Esophagus muscularis mucosa (tissue), 3 donors: ENCODE measurements at regions not wholly inside any gene's neighbourhood (a gene's known extent, or its start where the extent isn't known, plus 50 kb on each side); places are given as distances from the start of the nearest gene placed in this dataset.

ENCODE experiments used
- EP300 ChIP-seq: sonication (generic); formaldehyde crosslinking; IDR thresholded peaks from one replicate; pipeline ENCODE4 v1.6.1; 2017; ENCODE audit warnings: antibody characterized with exemption
- TF ChIP-seq, protein P1 (sequence below), 3 experiments: fragments of 200-600 bp in 2 of 3; fragments of 450-650 bp in 1 of 3; sonication (generic) in 2 of 3; IDR thresholded peaks; one replicate each; pipeline ENCODE4 v1.5.1; 2017 to 2019; ENCODE audit warnings: antibody characterized with exemption in 3 of 3, mild to moderate bottlenecking in 2 of 3, moderate library complexity in 1 of 3

DNA sequence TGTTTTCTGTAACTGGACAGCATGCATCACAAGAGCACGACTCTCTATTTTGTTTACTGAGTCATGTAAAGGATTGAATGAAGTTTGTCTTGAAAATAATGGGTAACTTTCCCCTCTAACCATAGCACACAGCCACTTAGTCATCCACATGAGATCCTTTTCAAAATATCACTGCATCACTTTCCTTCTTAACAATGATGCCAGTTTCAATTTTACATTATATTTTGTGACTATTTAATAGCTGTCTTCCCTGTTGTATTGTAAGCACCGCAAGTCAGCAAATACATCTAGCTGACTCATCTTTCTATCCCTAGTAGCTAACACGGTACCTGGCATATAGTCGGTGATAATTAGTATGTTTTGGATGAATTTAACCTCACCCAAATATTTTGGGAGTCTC is 83.3 kb upstream of the PPM1H start:
- TF ChIP-seq, protein P1, sequence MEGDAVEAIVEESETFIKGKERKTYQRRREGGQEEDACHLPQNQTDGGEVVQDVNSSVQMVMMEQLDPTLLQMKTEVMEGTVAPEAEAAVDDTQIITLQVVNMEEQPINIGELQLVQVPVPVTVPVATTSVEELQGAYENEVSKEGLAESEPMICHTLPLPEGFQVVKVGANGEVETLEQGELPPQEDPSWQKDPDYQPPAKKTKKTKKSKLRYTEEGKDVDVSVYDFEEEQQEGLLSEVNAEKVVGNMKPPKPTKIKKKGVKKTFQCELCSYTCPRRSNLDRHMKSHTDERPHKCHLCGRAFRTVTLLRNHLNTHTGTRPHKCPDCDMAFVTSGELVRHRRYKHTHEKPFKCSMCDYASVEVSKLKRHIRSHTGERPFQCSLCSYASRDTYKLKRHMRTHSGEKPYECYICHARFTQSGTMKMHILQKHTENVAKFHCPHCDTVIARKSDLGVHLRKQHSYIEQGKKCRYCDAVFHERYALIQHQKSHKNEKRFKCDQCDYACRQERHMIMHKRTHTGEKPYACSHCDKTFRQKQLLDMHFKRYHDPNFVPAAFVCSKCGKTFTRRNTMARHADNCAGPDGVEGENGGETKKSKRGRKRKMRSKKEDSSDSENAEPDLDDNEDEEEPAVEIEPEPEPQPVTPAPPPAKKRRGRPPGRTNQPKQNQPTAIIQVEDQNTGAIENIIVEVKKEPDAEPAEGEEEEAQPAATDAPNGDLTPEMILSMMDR (IDR thresholded peaks at IDR 0.05): no peak
- TF ChIP-seq EP300: no peak
